HEK293 (cell line): ENCODE measurements at regions not wholly inside any gene's neighbourhood (a gene's known extent, or its start where the extent isn't known, plus 50 kb on each side); places are given as distances from the start of the nearest gene placed in this dataset.
"Not testable (repeated sequence)": the region's sequence is repeated elsewhere in the genome, so short reads cannot be mapped to it uniquely, and the experiment has no call there.

ENCODE experiments used
- KLF10 ChIP-seq: fragments of 450-650 bp; IDR thresholded peaks from 2 replicates; pipeline ENCODE4 v1.5.1; 2018; ENCODE audit warnings: missing biosample characterization, mild to moderate bottlenecking, missing genetic modification characterization
- SALL2 ChIP-seq: fragments of 450-650 bp; formaldehyde crosslinking; IDR thresholded peaks from 2 replicates; pipeline ENCODE4 v1.5.0; 2017; ENCODE audit warnings: missing biosample characterization, mild to moderate bottlenecking, missing genetic modification characterization, borderline replicate concordance
- ZNF776 ChIP-seq: fragments of 450-650 bp; formaldehyde crosslinking; IDR thresholded peaks from 2 replicates; pipeline ENCODE4 v1.5.0; 2017; ENCODE audit warnings: missing biosample characterization, missing genetic modification characterization, borderline replicate concordance

DNA sequence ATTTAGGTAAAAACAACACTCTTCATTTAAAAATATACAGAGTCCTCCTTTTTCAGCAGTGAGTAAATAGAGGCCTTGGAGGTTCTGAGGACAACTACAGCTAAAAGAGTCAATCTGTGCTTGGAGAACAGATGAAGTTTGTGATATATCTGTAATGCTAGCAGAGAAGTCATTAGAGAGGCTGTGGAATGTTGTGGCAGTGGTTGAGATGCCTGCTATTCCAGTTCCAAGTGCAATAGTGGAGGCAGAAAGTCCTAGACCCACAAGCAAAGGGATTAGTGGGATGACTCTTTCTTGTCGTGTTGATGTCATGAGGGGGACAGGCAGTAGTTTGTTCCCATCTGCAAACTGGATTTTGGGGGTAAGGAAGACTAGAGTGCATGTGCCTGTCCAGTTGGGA, 62.1 kb upstream of the EZR start:
- not testable (repeated sequence) for TF ChIP-seq ZNF776 (tag by site-specific recombination); KLF10; SALL2 (tag by site-specific recombination)
